ENCODE measurements at regions not wholly inside any gene's neighbourhood (a gene's known extent, or its start where the extent isn't known, plus 50 kb on each side); places are given as distances from the start of the nearest gene placed in this dataset.

- Histone ChIP-seq H4K20me1 (ENCODE audit: insufficient read depth, low read length) (no peaks in the 10 kb centered on the region), H3K9ac (ENCODE audit: low read length) (no peak overlapping the region), H3K36me3 (replicated peaks; ENCODE audit: insufficient read depth, low read length) (no peaks in the 10 kb centered on the region), H3K9me3 (replicated peaks; ENCODE audit: insufficient read depth, low read length) (no peaks in the 10 kb centered on the region), H3K9me2 (replicated peaks; ENCODE audit: insufficient read depth, low read length) (no peaks in the 10 kb centered on the region), H3K79me2 (ENCODE audit: low read length) (no peaks in the 10 kb centered on the region), H3K4me2 (ENCODE audit: low read depth, low read length) (peak overlapping the region; percentile 16), H3K4me1 (ENCODE audit: low read length) (peaks cover 45% of the 10 kb centered on the region), H3F3A (ENCODE audit: insufficient read depth, low read length) (0 out of 2 replicates have a peak, but pooled peaks cover 8% of the 10 kb centered on the region), H2AFZ (ENCODE audit: low read length) (peak overlapping the region; percentile 19; the same call in 1 of the 2 replicates), H3K4me3 (ENCODE audit: low read length) (no peak overlapping the region), H3K27me3 (replicated peaks; ENCODE audit: insufficient read depth, low read length) (no peaks in the 10 kb centered on the region), H3K27ac (ENCODE audit: low read length) (no peak overlapping the region; the same call in 1 of the 2 replicates)
- DNase-seq, result peak; percentile 61
- no peak for TF ChIP-seq EZH2phosphoT487 (IDR thresholded peaks at IDR 0.05; ENCODE audit: low read length)
- no peak for TF ChIP-seq CTCF (IDR thresholded peaks at IDR 0.05; ENCODE audit: low read length)
- TF ChIP-seq EZH2 (optimal IDR thresholded peaks at IDR 0.05; ENCODE audit: low read depth, low read length), result no peak
These were observed 225.4 kb upstream of the KITLG start for GRCh38 chr12:88805692-88806091.

DNA sequence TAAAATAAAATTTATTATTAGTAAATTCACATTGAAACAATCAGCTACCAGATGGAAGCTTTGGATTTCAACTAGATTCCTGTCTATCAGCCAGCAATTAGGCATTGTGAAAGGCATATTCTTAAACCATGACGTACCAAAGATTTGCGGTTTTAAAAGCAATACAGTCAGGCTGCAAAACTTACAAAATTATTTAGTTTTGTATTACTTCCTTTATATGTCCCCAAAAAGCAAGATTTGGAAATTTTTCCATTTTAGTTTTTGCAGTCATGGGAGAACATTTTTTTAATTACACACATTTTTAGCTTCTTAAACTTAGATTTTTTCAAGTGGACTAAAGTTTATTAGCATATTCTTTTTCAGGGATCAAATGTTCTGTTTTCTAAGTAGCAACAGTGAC is 225.0 kb upstream of the KITLG start:
- H3K4me1 ChIP-seq (ENCODE audit: low read length), result peaks cover 45% of the 10 kb centered on the region
- H3K27me3 ChIP-seq (replicated peaks; ENCODE audit: insufficient read depth, low read length), result no peaks in the 10 kb centered on the region
- H3K36me3 ChIP-seq (replicated peaks; ENCODE audit: insufficient read depth, low read length), result no peaks in the 10 kb centered on the region
- DNase-seq, result no peak
- no peaks in the 10 kb centered on the region for H3K9me2 ChIP-seq (replicated peaks; ENCODE audit: insufficient read depth, low read length)
- no peak overlapping the region for H3K9ac ChIP-seq (ENCODE audit: low read length)
- H3K4me2 ChIP-seq (ENCODE audit: low read depth, low read length), result peak overlapping the region; percentile 16
- 0 out of 2 replicates have a peak, but pooled peaks cover 8% of the 10 kb centered on the region for H3F3A ChIP-seq (ENCODE audit: insufficient read depth, low read length)
- H4K20me1 ChIP-seq (ENCODE audit: insufficient read depth, low read length), result no peaks in the 10 kb centered on the region
- H3K27ac ChIP-seq (ENCODE audit: low read length), result no peak overlapping the region
- TF ChIP-seq EZH2phosphoT487 (IDR thresholded peaks at IDR 0.05; ENCODE audit: low read length) (no peak), CTCF (IDR thresholded peaks at IDR 0.05; ENCODE audit: low read length) (no peak), EZH2 (optimal IDR thresholded peaks at IDR 0.05; ENCODE audit: low read depth, low read length) (no peak)
- no peak overlapping the region for H2AFZ ChIP-seq (ENCODE audit: low read length)
- no peaks in the 10 kb centered on the region for H3K79me2 ChIP-seq (ENCODE audit: low read length)
- no peak overlapping the region for H3K4me3 ChIP-seq (ENCODE audit: low read length)
- no peaks in the 10 kb centered on the region for H3K9me3 ChIP-seq (replicated peaks; ENCODE audit: insufficient read depth, low read length)

- no peak overlapping the region for H3K4me3 ChIP-seq (ENCODE audit: low read length)
- peak overlapping the region; percentile 45; the same call in 1 of the 2 replicates for H3K27ac ChIP-seq (ENCODE audit: low read length)
- H3K9ac ChIP-seq (ENCODE audit: low read length), result no peak overlapping the region
- TF ChIP-seq EZH2phosphoT487 (IDR thresholded peaks at IDR 0.05; ENCODE audit: low read length), result no peak
- no peak for TF ChIP-seq CTCF (IDR thresholded peaks at IDR 0.05; ENCODE audit: low read length)
- no peak for TF ChIP-seq EZH2 (optimal IDR thresholded peaks at IDR 0.05; ENCODE audit: low read depth, low read length)
- DNase-seq, result peak; percentile 16
- peak overlapping the region; percentile 30; the same call in 1 of the 2 replicates for H3K4me2 ChIP-seq (ENCODE audit: low read depth, low read length)
- no peaks in the 10 kb centered on the region for H3K9me3 ChIP-seq (replicated peaks; ENCODE audit: insufficient read depth, low read length)
- no peak overlapping the region for H2AFZ ChIP-seq (ENCODE audit: low read length)
- H3K36me3 ChIP-seq (replicated peaks; ENCODE audit: insufficient read depth, low read length), result no peaks in the 10 kb centered on the region
- no peaks in the 10 kb centered on the region for H4K20me1 ChIP-seq (ENCODE audit: insufficient read depth, low read length)
- no peaks in the 10 kb centered on the region for H3K9me2 ChIP-seq (replicated peaks; ENCODE audit: insufficient read depth, low read length)
- 0 out of 2 replicates have a peak, but pooled peaks cover 8% of the 10 kb centered on the region for H3F3A ChIP-seq (ENCODE audit: insufficient read depth, low read length)
- no peaks in the 10 kb centered on the region for H3K79me2 ChIP-seq (ENCODE audit: low read length)
- no peaks in the 10 kb centered on the region for H3K27me3 ChIP-seq (replicated peaks; ENCODE audit: insufficient read depth, low read length)
- H3K4me1 ChIP-seq (ENCODE audit: low read length), result peaks cover 45% of the 10 kb centered on the region
These were observed 221.9 kb upstream of the KITLG start for GRCh38 chr12:88802096-88802706.

All from MM.1S (cell line).